Liver (tissue), 8 donors: ENCODE measurements at regions not wholly inside any gene's neighbourhood (a gene's known extent, or its start where the extent isn't known, plus 50 kb on each side); places are given as distances from the start of the nearest gene placed in this dataset.

Experiments
- DNase-seq: peaks from one replicate; pipeline ENCODE4 v3.0.0-alpha.2; 2017; ENCODE audit warnings: low spot score
- H3K27ac ChIP-seq, 2 donors: one replicate each; pipeline ENCODE4 v1.7.0; 2013; ENCODE audit warnings: inconsistent platforms in 2 of 2, low read length in 2 of 2, control low read depth in 1 of 2, low read depth in 1 of 2, mild to moderate bottlenecking in 1 of 2
- H3K27me3 ChIP-seq, 4 donors: one replicate each; pipeline versions ENCODE4 v1.6.1 to v1.7.0; 2013; ENCODE audit warnings: low read length in 3 of 4, inconsistent platforms in 1 of 4, mild to moderate bottlenecking in 1 of 4, moderate library complexity in 1 of 4; ENCODE audit not compliant: control insufficient read depth in 4 of 4, insufficient read depth in 4 of 4
- H3K36me3 ChIP-seq, 4 donors: one replicate each; pipeline versions ENCODE4 v1.6.1 to v1.7.0; 2013; ENCODE audit warnings: low read length in 3 of 4, mild to moderate bottlenecking in 3 of 4, low read depth in 1 of 4, moderate library complexity in 1 of 4; ENCODE audit not compliant: control insufficient read depth in 4 of 4, insufficient read depth in 3 of 4
- H3K4me1 ChIP-seq, 4 donors: one replicate each; pipeline versions ENCODE4 v1.6.1 to v1.7.0; 2013; ENCODE audit warnings: low read length in 3 of 4, mild to moderate bottlenecking in 3 of 4, moderate library complexity in 1 of 4; ENCODE audit not compliant: control insufficient read depth in 4 of 4, insufficient read depth in 4 of 4
- H3K4me3 ChIP-seq, 3 donors: one replicate each; pipeline versions ENCODE4 v1.6.1 to v1.7.0; 2013; ENCODE audit warnings: low read length in 3 of 3, control low read depth in 1 of 3, low read depth in 1 of 3, mild to moderate bottlenecking in 1 of 3
- H3K9ac ChIP-seq, 2 donors: one replicate each; pipeline ENCODE4 v1.7.0; 2013; ENCODE audit warnings: low read length in 2 of 2, mild to moderate bottlenecking in 2 of 2, moderate library complexity in 2 of 2, control low read depth in 1 of 2, low read depth in 1 of 2
- H3K9me3 ChIP-seq, 4 donors: one replicate each; pipeline versions ENCODE4 v1.6.1 to v1.7.0; 2013; ENCODE audit warnings: low read length in 3 of 4; ENCODE audit not compliant: control insufficient read depth in 4 of 4
- ATF3 ChIP-seq: IDR thresholded peaks from 2 replicates; pipeline ENCODE4 v1.6.1; 2016; ENCODE audit warnings: antibody characterized with exemption
- CTCF ChIP-seq: fragments of 150-350 bp; IDR thresholded peaks from 2 replicates; pipeline ENCODE4 v1.5.1; 2017; ENCODE audit warnings: improper control_type of control experiment, low read depth, low read length; ENCODE audit not compliant: missing input control
- FOXA1 ChIP-seq: IDR thresholded peaks from 2 replicates; pipeline ENCODE4 v1.6.1; 2016; ENCODE audit warnings: antibody characterized with exemption
- FOXA2 ChIP-seq: IDR thresholded peaks from 2 replicates; pipeline ENCODE4 v1.6.1; 2016; ENCODE audit warnings: antibody characterized with exemption
- GABPA ChIP-seq, 2 donors: IDR thresholded peaks in 1 of 2; conservative IDR thresholded peaks in 1 of 2; 2 replicates each; pipeline ENCODE4 v1.6.1; 2016; ENCODE audit warnings: antibody characterized with exemption in 2 of 2, mild to moderate bottlenecking in 1 of 2, moderate library complexity in 1 of 2
- HNF4A ChIP-seq, 2 donors: conservative IDR thresholded peaks; 2 replicates each; pipeline ENCODE4 v1.6.1; 2016; ENCODE audit warnings: antibody characterized with exemption in 2 of 2, mild to moderate bottlenecking in 2 of 2
- HNF4G ChIP-seq: IDR thresholded peaks from 2 replicates; pipeline ENCODE4 v1.6.1; 2016; ENCODE audit warnings: antibody characterized with exemption
- JUND ChIP-seq, 2 donors: IDR thresholded peaks; 2 replicates each; pipeline ENCODE4 v1.6.1; 2016; ENCODE audit warnings: antibody characterized with exemption in 2 of 2
- MAX ChIP-seq: IDR thresholded peaks from 2 replicates; pipeline ENCODE4 v1.6.1; 2016; ENCODE audit warnings: antibody characterized with exemption
- NR2F2 ChIP-seq: IDR thresholded peaks from 2 replicates; pipeline ENCODE4 v1.6.1; 2016; ENCODE audit warnings: antibody characterized with exemption
- RAD21 ChIP-seq, 2 donors: IDR thresholded peaks; 2 replicates each; pipeline ENCODE4 v1.6.1; 2016; ENCODE audit warnings: antibody characterized with exemption in 2 of 2, mild to moderate bottlenecking in 2 of 2
- REST ChIP-seq: IDR thresholded peaks from 2 replicates; pipeline ENCODE4 v1.6.1; 2016; ENCODE audit warnings: antibody characterized with exemption, mild to moderate bottlenecking
- RXRA ChIP-seq, 2 donors: IDR thresholded peaks; 2 replicates each; pipeline ENCODE4 v1.6.1; 2017 to 2018; ENCODE audit warnings: antibody characterized with exemption in 2 of 2, mild to moderate bottlenecking in 1 of 2
- SP1 ChIP-seq: IDR thresholded peaks from 2 replicates; pipeline ENCODE4 v1.6.1; 2018; ENCODE audit warnings: antibody characterized with exemption, mild to moderate bottlenecking
- YY1 ChIP-seq: IDR thresholded peaks from 2 replicates; pipeline ENCODE4 v1.6.1; 2016; ENCODE audit warnings: antibody characterized with exemption, mild to moderate bottlenecking
- ZBTB33 ChIP-seq: IDR thresholded peaks from 2 replicates; pipeline ENCODE4 v1.6.1; 2016; ENCODE audit warnings: antibody characterized with exemption
- WGBS: extraction: QIAGEN DNeasy Blood & Tissue Kit; methylation state at CpG from one replicate; pipeline ENCODE4 v1.1.7; 2013; 5-methylcytosine and 5-hydroxymethylcytosine counted together
- donor health status: healthy.
- donor health status: healthy.
- donor health status: healthy.
- donor health status: healthy.
- donor health status: healthy.

- Histone ChIP-seq H3K27me3 (no peaks in the 10 kb centered on the region), H3K9me3 (no peaks in the 10 kb centered on the region), H3K9ac (no peak overlapping the region), H3K4me1 (no peaks in the 10 kb centered on the region), H3K27ac (no peak overlapping the region), H3K4me3 (no peak overlapping the region), H3K36me3 (no peaks in the 10 kb centered on the region)
- DNase-seq: no peak
- 77% methylated on average over 6 of the region's 6 CpGs for WGBS
- TF ChIP-seq RAD21 (IDR thresholded peaks at IDR 0.05): no peak
- TF ChIP-seq SP1: no peak
- no peak for TF ChIP-seq FOXA2
- TF ChIP-seq JUND (IDR thresholded peaks at IDR 0.05): no peak
- TF ChIP-seq ATF3: no peak
- TF ChIP-seq CTCF: no peak
- TF ChIP-seq ZBTB33: no peak
- no peak for TF ChIP-seq YY1
- no peak for TF ChIP-seq NR2F2
- no peak for TF ChIP-seq RXRA (IDR thresholded peaks at IDR 0.05)
Observed at GRCh38 chr12:74790931-74791330, 253.3 kb downstream of the ATXN7L3B start.

- TF ChIP-seq RAD21 (IDR thresholded peaks at IDR 0.05) (no peak), FOXA1 (no peak), MAX (no peak), ATF3 (no peak), NR2F2 (no peak), YY1 (no peak), RXRA (IDR thresholded peaks at IDR 0.05) (no peak), HNF4G (no peak), HNF4A (conservative IDR thresholded peaks at IDR 0.05) (no peak), FOXA2 (no peak), REST (no peak), GABPA (IDR thresholded peaks at IDR 0.05 in 1 of 2, conservative IDR thresholded peaks at IDR 0.05 in 1 of 2) (no peak), CTCF (no peak), JUND (IDR thresholded peaks at IDR 0.05) (no peak)
- no peaks in the 10 kb centered on the region for H3K36me3 ChIP-seq
- no peak overlapping the region for H3K9ac ChIP-seq
- WGBS: 57% methylated on average over 1 of the region's 1 CpG
- no peak overlapping the region for H3K4me3 ChIP-seq
- no peaks in the 10 kb centered on the region for H3K27me3 ChIP-seq
- no peaks in the 10 kb centered on the region for H3K9me3 ChIP-seq
- no peaks in the 10 kb centered on the region for H3K4me1 ChIP-seq
- H3K27ac ChIP-seq: no peak overlapping the region
- no peak for DNase-seq
Observed at GRCh38 chr12:74791365-74791764, 253.7 kb downstream of the ATXN7L3B start.
